GM23248 (cell line): ENCODE measurements at regions not wholly inside any gene's neighbourhood (a gene's known extent, or its start where the extent isn't known, plus 50 kb on each side); places are given as distances from the start of the nearest gene placed in this dataset.

Experiments used
- DNase-seq: peaks from one replicate; pipeline ENCODE4 v3.0.0-alpha.2; 2015
- H2AFZ ChIP-seq: fragments of 200-600 bp; sonication (generic); 2 replicates; pipeline ENCODE4 v1.6.1; 2016; ENCODE audit warnings: antibody characterized with exemption
- H3F3A ChIP-seq: fragments of 200-600 bp; sonication (generic); 2 replicates; pipeline ENCODE4 v1.6.1; 2016; ENCODE audit warnings: mild to moderate bottlenecking, antibody characterized with exemption, mixed run types; ENCODE audit not compliant: insufficient read depth
- H3K27ac ChIP-seq: fragments of 200-600 bp; sonication (generic); 2 replicates; pipeline ENCODE4 v1.5.1; 2016; ENCODE audit warnings: mild to moderate bottlenecking
- H3K27me3 ChIP-seq: fragments of 200-600 bp; sonication (generic); replicated peaks from 2 replicates; pipeline ENCODE4 v1.6.1; 2016; ENCODE audit warnings: mild to moderate bottlenecking; ENCODE audit not compliant: insufficient read depth
- H3K36me3 ChIP-seq: fragments of 200-600 bp; sonication (generic); 2 replicates; pipeline ENCODE4 v1.6.1; 2016; ENCODE audit warnings: low read depth, mild to moderate bottlenecking
- H3K4me1 ChIP-seq: fragments of 200-600 bp; sonication (generic); 2 replicates; pipeline ENCODE4 v1.6.1; 2016; ENCODE audit warnings: mild to moderate bottlenecking; ENCODE audit not compliant: insufficient read depth
- H3K4me2 ChIP-seq: fragments of 200-600 bp; sonication (generic); one replicate; pipeline ENCODE4 v1.6.1; 2016; ENCODE audit warnings: mild to moderate bottlenecking; ENCODE audit not compliant: unreplicated experiment
- H3K4me3 ChIP-seq: fragments of 200-600 bp; sonication (generic); 2 replicates; pipeline ENCODE4 v1.5.1; 2016; ENCODE audit warnings: mild to moderate bottlenecking
- H3K79me2 ChIP-seq: fragments of 200-600 bp; sonication (generic); 2 replicates; pipeline ENCODE4 v1.6.1; 2016; ENCODE audit warnings: mild to moderate bottlenecking; ENCODE audit not compliant: insufficient read depth
- H3K9ac ChIP-seq: fragments of 200-600 bp; sonication (generic); 2 replicates; pipeline ENCODE4 v1.6.1; 2016; ENCODE audit warnings: mild to moderate bottlenecking
- H3K9me2 ChIP-seq: fragments of 200-600 bp; sonication (generic); 2 replicates; pipeline ENCODE4 v1.6.1; 2016; ENCODE audit warnings: mixed run types, mild to moderate bottlenecking, moderate library complexity; ENCODE audit not compliant: insufficient read depth
- H3K9me3 ChIP-seq: fragments of 200-600 bp; sonication (generic); one replicate; pipeline ENCODE4 v1.6.1; 2017; ENCODE audit warnings: low read depth
- H4K20me1 ChIP-seq: fragments of 200-600 bp; sonication (generic); 2 replicates; pipeline ENCODE4 v1.6.0; 2016; ENCODE audit not compliant: insufficient read depth
- EZH2 ChIP-seq: fragments of 200-600 bp; sonication (generic); IDR thresholded peaks from 2 replicates; pipeline ENCODE4 v1.6.1; 2018; ENCODE audit warnings: antibody characterized with exemption, mild to moderate bottlenecking; ENCODE audit not compliant: insufficient read depth, poor library complexity, severe bottlenecking
- EZH2phosphoT487 ChIP-seq: fragments of 200-600 bp; sonication (generic); IDR thresholded peaks from 2 replicates; pipeline ENCODE4 v1.6.1; 2018; ENCODE audit warnings: antibody characterized with exemption, moderate library complexity, mild to moderate bottlenecking, low read depth; ENCODE audit not compliant: insufficient read depth
- WGBS, 2 experiments: methylation state at CpG; one replicate each; pipeline ENCODE4 v1.1.6; 2015 to 2017; ENCODE audit warnings: low lambda C conversion rate in 2 of 2, low coverage in 1 of 2; ENCODE audit errors: missing lambda C conversion rate in 2 of 2; 5-methylcytosine and 5-hydroxymethylcytosine counted together
- in situ Hi-C: fragments of 300-500 bp; cut with MboI; formaldehyde crosslinking; loops from 2 replicates; pipeline ENCODE4 v1.15.0; 2020

DNA sequence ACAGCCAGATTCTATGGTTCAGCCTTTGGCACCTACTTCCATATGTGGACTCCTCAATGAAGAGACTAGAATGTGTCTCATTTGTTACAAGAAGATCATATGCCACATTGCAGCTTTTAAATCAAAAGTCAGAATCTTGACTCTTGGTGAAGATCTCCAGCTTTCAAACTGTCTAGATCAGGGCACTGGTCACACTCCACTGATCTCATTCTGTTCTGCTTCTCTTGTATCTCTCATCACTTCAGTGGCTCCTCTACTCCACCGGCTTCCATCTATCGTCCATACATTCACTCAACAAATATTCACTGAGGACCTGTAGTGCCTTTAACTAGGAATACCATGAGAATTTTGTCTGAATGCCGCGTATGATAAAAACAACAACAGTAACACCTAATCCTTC lies 203.3 kb upstream of the LPP start:
- no peaks in the 10 kb centered on the region for H3K9me2 ChIP-seq
- no peak for DNase-seq
- H3K4me2 ChIP-seq, result no peak overlapping the region
- H3K27me3 ChIP-seq, result no peaks in the 10 kb centered on the region
- H3K4me3 ChIP-seq, result no peak overlapping the region
- H3K9ac ChIP-seq, result no peak overlapping the region
- H4K20me1 ChIP-seq, result no peaks in the 10 kb centered on the region
- H3F3A ChIP-seq, result peaks cover 24% of the 10 kb centered on the region
- WGBS, 2 experiments, result 74 to 79% methylated on average over 4 of the region's 4 CpGs
- no peak overlapping the region for H2AFZ ChIP-seq
- peaks cover 27% of the 10 kb centered on the region for H3K4me1 ChIP-seq
- no peaks in the 10 kb centered on the region for H3K36me3 ChIP-seq
- H3K9me3 ChIP-seq, result no peaks in the 10 kb centered on the region
- no peak overlapping the region for H3K27ac ChIP-seq
- H3K79me2 ChIP-seq, result no peaks in the 10 kb centered on the region
- no peak for TF ChIP-seq EZH2
- no peak for TF ChIP-seq EZH2phosphoT487
- in situ Hi-C loops, result loop anchor here (25.0 kb wide), 1 partner anchor 188 kb away; no protein-coding TSS in a partner anchor

DNA sequence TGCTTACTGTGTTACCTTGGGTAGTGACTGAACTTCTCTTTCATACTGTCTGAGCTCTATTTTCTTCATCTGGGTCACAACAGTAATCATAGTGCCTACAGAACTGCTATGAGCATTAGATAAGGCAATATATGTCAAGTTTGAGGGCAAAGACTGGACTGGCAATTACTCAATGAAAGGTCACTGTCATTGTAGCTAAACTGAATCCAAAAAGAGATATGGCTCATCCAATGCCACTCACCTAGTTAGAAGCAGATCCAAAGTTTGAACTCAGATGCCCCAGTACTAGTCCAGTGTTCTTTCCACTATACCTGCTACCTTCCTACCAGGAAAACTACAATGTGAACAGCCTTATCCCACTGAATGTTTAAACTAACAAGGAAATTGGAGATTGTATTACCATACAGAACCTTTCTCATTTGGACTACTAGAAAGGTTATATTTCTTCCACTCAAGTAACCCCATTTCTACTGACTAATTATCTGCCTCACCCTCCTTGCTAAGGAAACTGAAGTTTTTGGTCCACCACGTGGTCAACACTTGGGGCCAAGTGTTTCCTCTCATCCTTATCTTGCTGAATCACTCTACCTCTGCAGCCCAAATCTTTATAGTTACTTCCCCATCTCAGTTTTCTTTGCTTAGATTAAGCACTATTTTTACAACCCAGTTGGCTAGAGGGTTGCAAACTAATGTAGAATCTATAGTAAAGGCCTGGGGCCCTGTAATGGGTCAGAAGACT lies 202.3 kb upstream of the LPP start:
- no peak for TF ChIP-seq EZH2phosphoT487
- TF ChIP-seq EZH2, result no peak
- peaks cover 22% of the 10 kb centered on the region for H3K4me1 ChIP-seq
- H3K4me2 ChIP-seq, result no peak overlapping the region
- H3K9me2 ChIP-seq, result no peaks in the 10 kb centered on the region
- H3K27ac ChIP-seq, result no peak overlapping the region
- 46 to 47% methylated on average over 1 of the region's 1 CpG for WGBS, 2 experiments
- H3K4me3 ChIP-seq, result no peak overlapping the region
- peak; percentile 8 for DNase-seq
- no peaks in the 10 kb centered on the region for H3K27me3 ChIP-seq
- no peaks in the 10 kb centered on the region for H3K9me3 ChIP-seq
- no peaks in the 10 kb centered on the region for H3K36me3 ChIP-seq
- in situ Hi-C loops, result loop anchor here (25.0 kb wide), 1 partner anchor 189 kb away; no protein-coding TSS in a partner anchor
- H2AFZ ChIP-seq, result no peak overlapping the region
- no peaks in the 10 kb centered on the region for H3K79me2 ChIP-seq
- no peak overlapping the region for H3K9ac ChIP-seq
- no peaks in the 10 kb centered on the region for H4K20me1 ChIP-seq
- H3F3A ChIP-seq, result peaks cover 25% of the 10 kb centered on the region

DNA sequence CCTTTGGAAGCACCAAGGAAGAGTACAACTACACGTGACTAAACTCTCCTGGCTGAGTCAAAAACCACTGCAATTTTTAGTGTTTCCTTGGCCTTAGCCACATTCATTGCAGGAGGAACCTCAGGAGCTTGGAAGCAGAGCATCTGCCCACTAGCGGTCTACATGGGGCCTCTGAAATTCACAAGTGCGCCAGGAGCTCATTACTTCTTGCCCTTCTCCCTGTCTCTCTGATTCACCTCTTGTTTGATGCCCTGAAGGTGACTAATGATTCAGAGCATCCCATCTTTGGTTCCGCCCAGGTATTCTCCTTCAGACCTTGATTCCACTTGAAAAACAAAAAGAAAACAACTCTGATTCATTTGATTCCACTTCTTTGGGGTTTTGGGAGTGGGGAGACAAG lies 201.1 kb upstream of the LPP start:
- H3K79me2 ChIP-seq, result no peaks in the 10 kb centered on the region
- no peak overlapping the region for H3K27ac ChIP-seq
- no peak overlapping the region for H3K4me3 ChIP-seq
- H3K27me3 ChIP-seq, result no peaks in the 10 kb centered on the region
- H3K9ac ChIP-seq, result no peak overlapping the region
- TF ChIP-seq EZH2 (no peak), EZH2phosphoT487 (no peak)
- no peaks in the 10 kb centered on the region for H3K36me3 ChIP-seq
- H3K9me3 ChIP-seq, result no peaks in the 10 kb centered on the region
- DNase-seq, result peak; percentile 8
- no peak overlapping the region for H3K4me2 ChIP-seq
- no peaks in the 10 kb centered on the region for H4K20me1 ChIP-seq
- WGBS, 2 experiments, result 84 to 85% methylated on average over 4 of the region's 4 CpGs
- in situ Hi-C loops, result loop anchor here (25.0 kb wide), 1 partner anchor 191 kb away; no protein-coding TSS in a partner anchor
- H2AFZ ChIP-seq, result no peak overlapping the region
- H3K4me1 ChIP-seq, result peaks cover 22% of the 10 kb centered on the region
- no peaks in the 10 kb centered on the region for H3K9me2 ChIP-seq
- peaks cover 25% of the 10 kb centered on the region for H3F3A ChIP-seq

DNA sequence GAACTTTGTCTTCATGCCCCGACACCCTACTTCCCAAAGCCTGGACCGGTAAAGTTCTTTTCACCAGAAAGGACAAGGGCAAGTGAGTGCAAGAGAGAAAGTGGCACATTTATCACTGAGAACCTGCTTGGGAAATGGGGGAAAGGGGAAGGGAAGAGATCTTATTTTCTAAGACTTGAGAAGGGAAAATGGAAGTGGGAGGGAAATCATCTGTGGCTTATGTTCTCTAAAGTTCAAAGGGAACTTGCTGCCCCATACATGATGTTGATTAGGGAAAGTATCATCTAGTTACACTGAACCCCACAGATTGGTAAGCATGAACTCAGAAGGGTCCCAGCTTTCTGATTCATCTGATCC lies 199.5 kb upstream of the LPP start:
- no peaks in the 10 kb centered on the region for H3K9me2 ChIP-seq
- TF ChIP-seq EZH2, result no peak
- TF ChIP-seq EZH2phosphoT487, result no peak
- in situ Hi-C loops, result loop anchor here (25.0 kb wide), 1 partner anchor 192 kb away; no protein-coding TSS in a partner anchor
- 79 to 83% methylated on average over 2 of the region's 2 CpGs for WGBS, 2 experiments
- no peaks in the 10 kb centered on the region for H3K36me3 ChIP-seq
- no peaks in the 10 kb centered on the region for H3K9me3 ChIP-seq
- no peak overlapping the region for H3K4me3 ChIP-seq
- H4K20me1 ChIP-seq, result no peaks in the 10 kb centered on the region
- no peaks in the 10 kb centered on the region for H3K79me2 ChIP-seq
- H3F3A ChIP-seq, result peaks cover 25% of the 10 kb centered on the region
- H2AFZ ChIP-seq, result peak overlapping the region; percentile 42; the same call in 1 of the 2 replicates
- H3K27ac ChIP-seq, result peak overlapping the region; percentile 91
- no peaks in the 10 kb centered on the region for H3K27me3 ChIP-seq
- peak overlapping the region; percentile 65 for H3K4me2 ChIP-seq
- H3K4me1 ChIP-seq, result peaks cover 22% of the 10 kb centered on the region
- peak overlapping the region; percentile 69 for H3K9ac ChIP-seq
- DNase-seq, result no peak
